ENCODE measurements at regions not wholly inside any gene's neighbourhood (a gene's known extent, or its start where the extent isn't known, plus 50 kb on each side); places are given as distances from the start of the nearest gene placed in this dataset.
"Not testable (repeated sequence)": the region's sequence is repeated elsewhere in the genome, so short reads cannot be mapped to it uniquely, and the experiment has no call there.

GRCh38 chr1:21385022-21385421 is 54.9 kb upstream of the NBPF3 start:
- DNase-seq, result no peak

GRCh38 chr1:21384620-21385019 is 55.3 kb upstream of the NBPF3 start:
- DNase-seq, result no peak

GRCh38 chr1:21383785-21384401 is 56.0 kb upstream of the NBPF3 start:
- no peak for DNase-seq

- DNase-seq, result no peak
Measured at GRCh38 chr1:21381354-21381753, 58.6 kb upstream of the NBPF3 start.

GRCh38 chr1:21380147-21380546 is 59.8 kb upstream of the NBPF3 start:
- not testable (repeated sequence) for DNase-seq

GRCh38 chr1:21379571-21379970 is 60.4 kb upstream of the NBPF3 start:
- DNase-seq, result no peak

- DNase-seq, result no peak
Measured at GRCh38 chr1:21378705-21379494, 61.0 kb upstream of the NBPF3 start.

GRCh38 chr1:21372383-21372782 is 67.6 kb upstream of the NBPF3 start:
- no peak for DNase-seq

- no peak for DNase-seq
Measured at GRCh38 chr1:21369905-21370304, 70.0 kb upstream of the NBPF3 start.

- DNase-seq, result peak; percentile 25 to 60
Measured at GRCh38 chr1:21368515-21369289, 71.2 kb upstream of the NBPF3 start.

GRCh38 chr1:21367973-21368514 is 71.9 kb upstream of the NBPF3 start:
- not testable (repeated sequence) for DNase-seq

GRCh38 chr1:21366288-21366687 is 73.6 kb upstream of the NBPF3 start:
- DNase-seq, result no peak

GRCh38 chr1:21365036-21365435 is 74.8 kb upstream of the ECE1 start:
- no peak for DNase-seq

- no peak for DNase-seq
Measured at GRCh38 chr1:21362096-21362495, 71.8 kb upstream of the ECE1 start.

- DNase-seq, result no peak
Measured at GRCh38 chr1:21361506-21361905, 71.2 kb upstream of the ECE1 start.

- no peak for DNase-seq
Measured at GRCh38 chr1:21357161-21357560, 66.9 kb upstream of the ECE1 start.

- DNase-seq, result no peak
Measured at GRCh38 chr1:21355956-21356355, 65.7 kb upstream of the ECE1 start.

GRCh38 chr1:21352586-21352985 is 62.3 kb upstream of the ECE1 start:
- DNase-seq, result no peak

GRCh38 chr1:21351901-21352300 is 61.6 kb upstream of the ECE1 start:
- no peak for DNase-seq

GRCh38 chr1:21350202-21350885 is 60.1 kb upstream of the ECE1 start:
- no peak for DNase-seq

- no peak for DNase-seq
Measured at GRCh38 chr1:21349693-21350092, 59.4 kb upstream of the ECE1 start.

GRCh38 chr1:21347072-21347581 is 56.9 kb upstream of the ECE1 start:
- DNase-seq, result no peak
